Esophagus muscularis mucosa (tissue), 4 donors: ENCODE measurements at regions not wholly inside any gene's neighbourhood (a gene's known extent, or its start where the extent isn't known, plus 50 kb on each side); places are given as distances from the start of the nearest gene placed in this dataset.

Experiments
- DNase-seq: peaks from one replicate; pipeline ENCODE4 v3.0.0-alpha.2; 2017; ENCODE audit errors: extremely low spot score
- H3K27ac ChIP-seq, 4 donors: fragments of 200-600 bp; sonication (generic); replicated peaks in 1 of 4; 1 replicate in 3 of 4; 2 replicates in 1 of 4; pipeline ENCODE4 v1.5.1; 2016 to 2019; ENCODE audit warnings: mild to moderate bottlenecking in 1 of 4
- H3K27me3 ChIP-seq, 4 donors: fragments of 200-600 bp; sonication (generic); one replicate each; pipeline versions ENCODE4 v1.5.1 to v1.6.0; 2016 to 2019
- H3K36me3 ChIP-seq, 4 donors: fragments of 200-600 bp; sonication (generic); one replicate each; pipeline ENCODE4 v1.5.1; 2016 to 2019
- H3K4me1 ChIP-seq, 4 donors: fragments of 200-600 bp; sonication (generic); one replicate each; pipeline ENCODE4 v1.5.1; 2016 to 2019
- H3K4me3 ChIP-seq, 4 donors: fragments of 200-600 bp; sonication (generic); 1 replicate in 2 of 4; 2 replicates in 2 of 4; pipeline ENCODE4 v1.5.1; 2016 to 2019; ENCODE audit warnings: mild to moderate bottlenecking in 4 of 4, moderate library complexity in 1 of 4
- H3K9me3 ChIP-seq, 4 donors: fragments of 200-600 bp; sonication (generic); 1 replicate in 3 of 4; 2 replicates in 1 of 4; pipeline ENCODE4 v1.5.1; 2016 to 2019
- CTCF ChIP-seq, 3 experiments: fragments of 200-600 bp in 2 of 3; fragments of 450-650 bp in 1 of 3; sonication (generic) in 2 of 3; IDR thresholded peaks; one replicate each; pipeline ENCODE4 v1.5.1; 2017 to 2019; ENCODE audit warnings: antibody characterized with exemption in 3 of 3, mild to moderate bottlenecking in 2 of 3, moderate library complexity in 1 of 3
- EP300 ChIP-seq: sonication (generic); formaldehyde crosslinking; IDR thresholded peaks from one replicate; pipeline ENCODE4 v1.6.1; 2017; ENCODE audit warnings: antibody characterized with exemption
- POLR2A ChIP-seq: fragments of 450-650 bp; IDR thresholded peaks from one replicate; pipeline ENCODE4 v1.6.1; 2017; ENCODE audit warnings: antibody characterized with exemption, moderate library complexity, mild to moderate bottlenecking, low read depth
- POLR2AphosphoS5 ChIP-seq, 2 donors: sonication (generic); formaldehyde crosslinking; IDR thresholded peaks; one replicate each; pipeline ENCODE4 v1.6.1; 2017; ENCODE audit warnings: antibody characterized with exemption in 2 of 2
- WGBS: methylation state at CpG from one replicate; pipeline ENCODE4 v1.1.5; 2018; 5-methylcytosine and 5-hydroxymethylcytosine counted together
- intact Hi-C: fragments of 100-400 bp; cut with DNase I; formaldehyde crosslinking; loops from one replicate; pipeline ENCODE4 v1.15.1; 2023

DNA sequence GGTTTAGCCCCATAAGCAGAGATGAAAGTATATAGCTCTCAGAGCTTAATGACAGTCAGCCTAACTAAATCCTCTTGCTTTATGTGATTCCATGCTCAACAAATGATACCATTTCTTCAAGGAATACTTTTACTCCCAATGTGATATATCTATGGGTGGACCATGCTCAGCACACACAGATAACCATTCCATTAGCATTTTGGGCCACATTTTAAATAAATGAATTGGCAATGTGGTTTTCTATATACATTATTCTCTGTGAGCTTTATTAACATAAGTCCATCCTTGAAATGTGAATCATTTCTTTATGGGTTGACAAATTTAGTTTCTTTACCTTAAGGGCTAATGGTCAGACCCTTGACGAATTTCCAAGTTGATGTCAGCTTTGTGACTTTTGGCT, 329.3 kb upstream of the CITED2 start:
- H3K27ac ChIP-seq: no peak overlapping the region
- TF ChIP-seq POLR2A (no peak), EP300 (no peak), POLR2AphosphoS5 (IDR thresholded peaks at IDR 0.05) (no peak), CTCF (IDR thresholded peaks at IDR 0.05) (no peak)

DNA sequence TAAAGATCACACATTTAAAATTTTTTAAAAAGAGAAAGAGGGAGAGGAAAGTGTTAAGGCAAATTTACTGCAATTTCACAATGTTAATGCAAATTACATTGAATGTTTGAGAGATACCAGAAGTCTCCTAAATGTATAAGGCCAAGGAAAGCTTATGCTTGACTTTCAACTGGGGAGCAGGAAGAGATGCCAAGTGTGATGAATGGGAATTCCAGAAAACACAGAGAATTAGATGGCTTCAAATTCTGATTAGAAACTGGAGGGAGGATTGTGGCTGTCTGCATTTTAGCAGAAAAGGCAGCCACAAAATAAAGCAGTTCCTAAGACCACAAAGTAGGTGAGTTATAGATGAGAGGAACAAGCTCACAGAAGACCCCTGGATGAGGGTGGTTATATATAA, 328.3 kb upstream of the CITED2 start:
- Histone ChIP-seq H3K4me1 (peaks cover 0 to 11% (median 0%) of the 10 kb centered on the region in 4 donors), H3K36me3 (no peaks in the 10 kb centered on the region), H3K4me3 (no peak overlapping the region), H3K27me3 (no peaks in the 10 kb centered on the region), H3K9me3 (no peaks in the 10 kb centered on the region), H3K27ac (no peak overlapping the region)
- no peak for TF ChIP-seq POLR2A
- TF ChIP-seq POLR2AphosphoS5 (IDR thresholded peaks at IDR 0.05): no peak
- no peak for TF ChIP-seq CTCF (IDR thresholded peaks at IDR 0.05)
- no peak for TF ChIP-seq EP300
- DNase-seq: no peak
- intact Hi-C loops: no loop called here

More for the DNA sequence above, 329.3 kb upstream of the CITED2 start:
- Histone ChIP-seq H3K4me1 (peaks cover 7 to 18% (median 9%) of the 10 kb centered on the region in 4 donors), H3K9me3 (no peaks in the 10 kb centered on the region), H3K36me3 (no peaks in the 10 kb centered on the region), H3K4me3 (no peak overlapping the region), H3K27me3 (no peaks in the 10 kb centered on the region)
- 95% methylated on average over 1 of the region's 1 CpG for WGBS
- no peak for DNase-seq
- intact Hi-C loops: no loop called here

GRCh38 chr6:139701695-139702094, 327.2 kb upstream of the CITED2 start:
- peaks cover 0 to 11% (median 0%) of the 10 kb centered on the region in 4 donors for H3K4me1 ChIP-seq
- TF ChIP-seq POLR2AphosphoS5 (IDR thresholded peaks at IDR 0.05) (no peak), EP300 (no peak), CTCF (IDR thresholded peaks at IDR 0.05) (no peak), POLR2A (no peak)
- intact Hi-C loops: no loop called here
- H3K27me3 ChIP-seq: no peaks in the 10 kb centered on the region
- no peak overlapping the region for H3K4me3 ChIP-seq
- no peaks in the 10 kb centered on the region for H3K36me3 ChIP-seq
- DNase-seq: no peak
- no peak overlapping the region for H3K27ac ChIP-seq
- no peaks in the 10 kb centered on the region for H3K9me3 ChIP-seq
- 97% methylated on average over 4 of the region's 4 CpGs for WGBS

- Histone ChIP-seq H3K27me3 (no peaks in the 10 kb centered on the region), H3K9me3 (no peaks in the 10 kb centered on the region), H3K4me1 (peaks cover 0 to 11% (median 0%) of the 10 kb centered on the region in 4 donors), H3K27ac (no peak overlapping the region), H3K4me3 (no peak overlapping the region), H3K36me3 (no peaks in the 10 kb centered on the region)
- 90% methylated on average over 1 of the region's 1 CpG for WGBS
- TF ChIP-seq EP300 (no peak), CTCF (IDR thresholded peaks at IDR 0.05) (no peak), POLR2AphosphoS5 (IDR thresholded peaks at IDR 0.05) (no peak), POLR2A (no peak)
- intact Hi-C loops: no loop called here
- DNase-seq: no peak
Measured at GRCh38 chr6:139701003-139701402, 326.6 kb upstream of the CITED2 start.

- DNase-seq: no peak
- H3K27ac ChIP-seq: peak overlapping the region in 1 of 4 donors; percentile 44
- whole genome bisulfite sequencing: 100% methylated on average over 1 of the region's 1 CpG
Measured at GRCh38 chr6:139699911-139700310, 325.5 kb upstream of the CITED2 start.

More at GRCh38 chr6:139699911-139700310, 325.5 kb upstream of the CITED2 start:
- intact Hi-C loops: no loop called here
- Histone ChIP-seq H3K4me1 (peaks cover 0 to 11% (median 0%) of the 10 kb centered on the region in 4 donors), H3K36me3 (no peaks in the 10 kb centered on the region), H3K9me3 (no peaks in the 10 kb centered on the region), H3K27me3 (no peaks in the 10 kb centered on the region), H3K4me3 (no peak overlapping the region)
- TF ChIP-seq POLR2A (no peak), EP300 (no peak), CTCF (IDR thresholded peaks at IDR 0.05) (no peak), POLR2AphosphoS5 (IDR thresholded peaks at IDR 0.05) (no peak)
